ENCODE measurements at regions not wholly inside any gene's neighbourhood (a gene's known extent, or its start where the extent isn't known, plus 50 kb on each side); places are given as distances from the start of the nearest gene placed in this dataset.

GRCh38 chr20:12458241-12458640 is 540.5 kb downstream of the BTBD3 start:
- TF ChIP-seq CTCF (IDR thresholded peaks at IDR 0.05 in 8 of 11, conservative IDR thresholded peaks at IDR 0.05 in 3 of 11) = no peak
- no peak for TF ChIP-seq POLR2AphosphoS5 (IDR thresholded peaks at IDR 0.05)
